Stimulated activated CD8-positive, alpha-beta memory T cell treated with anti-CD3 and anti-CD28 coated beads, Interleukin-15, amount 100 ng/mL, for 4 hours (primary cell): ENCODE measurements at regions not wholly inside any gene's neighbourhood (a gene's known extent, or its start where the extent isn't known, plus 50 kb on each side); places are given as distances from the start of the nearest gene placed in this dataset.
"Not testable (repeated sequence)": the region's sequence is repeated elsewhere in the genome, so short reads cannot be mapped to it uniquely, and the experiment has no call there.

Source experiments
- DNase-seq, 2 donors: peaks; one replicate each; pipeline ENCODE4 v3.0.0-alpha.2; 2020; ENCODE audit warnings: low read depth in 2 of 2

GRCh38 chr11:87970762-87971161 lies 204.5 kb downstream of the RAB38 start:
- no peak for DNase-seq

- no peak for DNase-seq
These were observed 207.8 kb downstream of the RAB38 start for GRCh38 chr11:87967459-87967858.

- no peak for DNase-seq
These were observed 208.5 kb downstream of the RAB38 start for GRCh38 chr11:87966694-87967093.

GRCh38 chr11:87966216-87966615 lies 209.0 kb downstream of the RAB38 start:
- DNase-seq, result no peak

GRCh38 chr11:87961606-87962005 lies 213.6 kb downstream of the RAB38 start:
- no peak for DNase-seq

- no peak for DNase-seq
These were observed 217.3 kb downstream of the RAB38 start for GRCh38 chr11:87957961-87958360.

GRCh38 chr11:87954476-87954875 lies 220.8 kb downstream of the RAB38 start:
- no peak for DNase-seq

GRCh38 chr11:87942786-87943185 lies 232.5 kb downstream of the RAB38 start:
- DNase-seq, result no peak

DNA sequence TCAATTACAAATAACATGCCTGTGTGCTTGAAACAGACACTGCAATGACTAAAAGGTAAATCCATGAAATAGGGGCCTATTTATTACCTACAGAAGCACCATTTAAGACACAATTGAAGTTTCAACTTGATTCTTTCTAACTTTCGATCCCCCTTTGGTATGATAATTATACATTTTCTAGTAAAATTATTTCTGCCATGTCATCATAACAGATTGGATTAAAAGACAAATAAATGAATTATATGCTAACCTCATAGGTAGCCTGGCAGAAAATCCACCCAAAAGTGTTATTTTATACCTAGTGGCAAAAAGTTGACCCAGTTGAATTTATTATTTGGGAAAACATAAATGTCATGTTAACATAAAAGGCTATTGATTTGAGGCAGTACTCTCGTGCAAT lies 241.1 kb downstream of the RAB38 start:
- DNase-seq, result no peak

DNA sequence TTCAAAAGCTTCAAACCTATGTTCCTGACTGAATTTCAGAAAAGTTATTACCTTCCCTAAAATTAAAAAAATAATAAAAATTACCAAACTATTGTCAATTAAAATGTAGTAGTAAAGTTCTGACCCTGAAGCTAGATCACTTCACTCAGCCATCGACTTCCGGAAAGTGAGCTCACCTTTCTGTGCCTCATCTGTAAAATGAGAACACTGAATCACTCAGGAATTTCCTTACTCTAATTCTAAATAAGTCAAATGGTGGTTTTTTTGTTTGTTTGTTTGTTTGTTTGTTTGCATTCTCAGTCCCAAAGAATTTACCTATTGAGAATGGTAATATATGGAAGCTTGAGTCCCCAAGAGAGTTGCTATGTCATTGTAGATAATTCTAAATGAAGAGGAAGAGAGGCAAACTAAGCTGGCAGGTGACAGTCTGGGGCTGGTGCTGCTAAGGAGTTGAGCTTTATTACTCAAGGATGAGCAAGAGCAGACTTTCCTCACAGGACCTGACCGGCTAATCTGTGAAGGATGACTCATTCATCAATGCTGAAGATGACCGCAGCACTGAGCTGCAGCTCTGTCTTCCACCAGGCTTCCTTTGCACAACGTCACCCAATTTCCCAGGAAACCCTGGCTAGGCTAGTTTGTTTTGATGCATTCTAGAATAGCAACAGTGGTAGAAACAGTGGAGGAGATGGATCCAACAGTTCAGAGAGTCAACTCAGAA lies 248.8 kb downstream of the RAB38 start:
- no peak for DNase-seq

- no peak for DNase-seq
These were observed 251.1 kb downstream of the RAB38 start for GRCh38 chr11:87924125-87924524.

DNA sequence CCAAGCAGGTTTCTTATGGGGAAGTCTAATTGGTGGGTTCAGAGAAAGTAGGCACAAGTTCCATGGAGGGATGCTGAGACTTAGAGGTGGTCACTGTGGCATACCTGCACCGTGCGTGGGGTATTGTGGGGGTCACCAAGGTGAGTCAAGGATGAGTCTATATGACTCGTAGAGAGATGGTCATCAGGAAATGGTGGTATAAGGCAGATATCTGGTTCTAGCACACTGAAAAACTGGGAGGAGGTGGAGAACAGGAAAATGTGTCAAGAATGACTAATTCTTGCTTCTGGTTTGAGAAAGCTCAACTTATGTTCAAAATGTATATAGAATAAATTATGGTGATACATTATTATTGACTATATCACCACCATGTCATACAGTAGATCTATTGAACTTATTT lies 258.1 kb downstream of the RAB38 start:
- no peak for DNase-seq

GRCh38 chr11:87909178-87909577 lies 266.1 kb downstream of the RAB38 start:
- no peak for DNase-seq

DNA sequence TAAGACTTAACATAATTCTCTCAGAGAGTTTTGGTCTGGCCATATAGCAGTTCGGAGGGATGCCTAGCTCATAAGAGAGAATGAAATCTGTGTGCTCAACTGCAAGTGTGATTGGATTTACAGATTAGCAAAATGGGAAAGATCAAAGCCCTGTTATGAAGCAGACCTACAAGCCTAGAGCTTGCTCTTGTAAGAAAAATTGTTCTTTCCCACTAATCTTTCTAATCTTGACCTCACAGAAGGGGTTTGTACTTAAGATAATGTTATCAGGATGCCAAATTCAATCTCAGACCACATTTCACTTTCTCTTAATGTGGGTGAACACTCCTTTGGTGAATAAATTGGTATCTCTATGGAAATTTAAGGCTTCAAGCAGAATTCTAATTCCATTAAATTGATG lies 267.2 kb downstream of the RAB38 start:
- no peak for DNase-seq

GRCh38 chr11:87903345-87903744 lies 271.9 kb downstream of the RAB38 start:
- no peak for DNase-seq

DNA sequence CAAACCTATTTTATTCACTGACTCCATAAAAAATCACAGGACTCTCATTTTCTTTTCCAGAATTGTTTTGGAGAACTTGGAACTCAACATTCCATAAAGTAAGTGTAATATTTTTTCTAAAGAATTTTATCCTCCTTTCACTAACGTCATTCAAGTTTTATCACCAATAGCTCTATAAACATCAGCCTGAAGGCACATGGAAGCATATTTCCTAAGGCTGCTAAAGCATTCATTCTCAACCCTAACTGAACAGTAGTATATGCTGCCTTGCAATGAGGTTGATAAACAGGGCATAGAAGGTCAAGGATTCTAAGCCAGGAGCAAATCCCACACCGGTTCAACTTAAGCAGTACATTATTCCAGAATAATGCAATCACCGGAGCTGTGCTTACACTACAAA lies 273.9 kb downstream of the RAB38 start:
- no peak for DNase-seq

DNA sequence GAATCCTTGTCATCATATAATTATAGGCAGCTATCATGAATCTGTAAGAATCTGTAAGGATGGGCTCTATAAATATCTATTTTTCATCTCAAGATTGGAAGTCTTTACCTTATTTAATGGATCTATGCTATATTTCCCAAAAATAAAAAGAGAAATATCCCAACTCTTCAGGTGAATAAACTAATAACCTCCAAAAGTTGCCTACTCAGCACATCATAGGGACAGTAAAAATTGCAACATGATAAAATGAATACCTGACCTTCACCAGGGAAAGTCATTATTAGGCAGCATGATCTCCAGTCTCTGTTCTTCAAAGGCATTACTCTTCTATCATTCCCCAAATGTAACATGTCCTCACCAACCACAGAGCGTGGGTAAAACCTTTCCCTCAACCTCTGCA lies 277.3 kb downstream of the RAB38 start:
- DNase-seq, result no peak

- no peak for DNase-seq
These were observed 278.2 kb downstream of the RAB38 start for GRCh38 chr11:87897071-87897470.

DNA sequence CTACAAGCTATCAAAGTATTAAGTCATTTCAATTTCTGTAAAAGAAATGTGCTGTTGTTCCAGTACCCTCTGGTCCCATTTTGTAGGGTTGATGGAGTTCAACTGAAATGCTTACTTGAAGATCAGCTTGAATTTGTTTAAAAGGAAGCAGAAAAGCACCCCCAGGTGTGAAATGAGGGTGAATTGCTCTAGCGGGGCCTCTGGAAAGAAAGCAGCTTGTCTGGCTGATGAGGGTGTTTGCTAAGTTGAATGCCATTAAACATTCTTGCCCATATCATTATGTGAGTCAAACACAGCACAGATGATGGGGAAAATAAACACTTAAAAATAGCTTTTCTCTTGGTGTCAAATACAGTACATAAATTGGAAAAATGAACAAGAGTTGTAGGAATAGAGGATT lies 280.3 kb downstream of the RAB38 start:
- DNase-seq, result no peak

GRCh38 chr11:87892291-87892690 lies 283.0 kb downstream of the RAB38 start:
- no peak for DNase-seq

- DNase-seq, result no peak
These were observed 286.1 kb downstream of the RAB38 start for GRCh38 chr11:87889126-87889525.

DNA sequence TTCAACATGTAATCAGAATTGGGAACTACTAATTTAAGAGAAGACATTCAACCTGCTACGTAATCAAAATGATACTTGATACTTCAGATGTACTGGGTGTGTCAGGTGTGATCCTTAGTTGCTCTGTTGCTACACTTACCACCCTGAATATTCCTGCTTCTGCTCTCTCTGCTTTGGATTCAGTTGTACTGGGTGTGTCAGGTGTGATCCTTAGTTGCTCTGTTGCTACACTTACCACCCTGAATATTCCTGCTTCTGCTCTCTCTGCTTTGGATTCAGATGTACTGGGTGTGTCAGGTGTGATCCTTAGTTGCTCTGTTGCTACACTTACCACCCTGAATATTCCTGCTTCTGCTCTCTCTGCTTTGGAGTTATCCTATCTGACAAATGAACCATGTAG lies 290.2 kb downstream of the RAB38 start:
- not testable (repeated sequence) for DNase-seq

GRCh38 chr11:87879118-87879517 lies 296.1 kb downstream of the RAB38 start:
- DNase-seq, result no peak

- no peak for DNase-seq
These were observed 296.8 kb downstream of the RAB38 start for GRCh38 chr11:87878373-87878825.
